ENCODE measurements at regions not wholly inside any gene's neighbourhood (a gene's known extent, or its start where the extent isn't known, plus 50 kb on each side); places are given as distances from the start of the nearest gene placed in this dataset.

- no peak for DNase-seq
Observed at GRCh38 chr6:14692208-14692607, 553.7 kb upstream of the JARID2 start.

GRCh38 chr6:14693301-14694192 lies 552.3 kb upstream of the JARID2 start:
- no peak for DNase-seq

GRCh38 chr6:14694308-14694707 lies 551.6 kb upstream of the JARID2 start:
- DNase-seq: no peak

GRCh38 chr6:14695579-14695978 lies 550.3 kb upstream of the JARID2 start:
- no peak for DNase-seq

GRCh38 chr6:14696367-14696766 lies 549.5 kb upstream of the JARID2 start:
- no peak for DNase-seq

- DNase-seq: no peak
Observed at GRCh38 chr6:14697427-14697826, 548.4 kb upstream of the JARID2 start.

GRCh38 chr6:14699803-14700601 lies 545.9 kb upstream of the JARID2 start:
- no peak for DNase-seq

GRCh38 chr6:14701946-14702345 lies 543.9 kb upstream of the JARID2 start:
- no peak for DNase-seq

GRCh38 chr6:14702678-14703077 lies 543.2 kb upstream of the JARID2 start:
- DNase-seq: no peak

GRCh38 chr6:14703586-14703985 lies 542.3 kb upstream of the JARID2 start:
- DNase-seq: no peak

- DNase-seq: no peak
Observed at GRCh38 chr6:14704383-14705271, 541.2 kb upstream of the JARID2 start.

GRCh38 chr6:14705841-14706377 lies 540.0 kb upstream of the JARID2 start:
- DNase-seq: no peak

- DNase-seq: peak; percentile 91
Observed at GRCh38 chr6:14706378-14706929, 539.4 kb upstream of the JARID2 start.

- DNase-seq: no peak
Observed at GRCh38 chr6:14707276-14707675, 538.6 kb upstream of the JARID2 start.

- no peak for DNase-seq
Observed at GRCh38 chr6:14707971-14708465, 537.9 kb upstream of the JARID2 start.

- no peak for DNase-seq
Observed at GRCh38 chr6:14709066-14709670, 536.7 kb upstream of the JARID2 start.

GRCh38 chr6:14709900-14710299 lies 536.0 kb upstream of the JARID2 start:
- no peak for DNase-seq

- DNase-seq: no peak
Observed at GRCh38 chr6:14710421-14710820, 535.4 kb upstream of the JARID2 start.

- DNase-seq: peak; percentile 82
Observed at GRCh38 chr6:14711056-14711703, 534.7 kb upstream of the JARID2 start.

GRCh38 chr6:14711704-14712379 lies 534.0 kb upstream of the JARID2 start:
- no peak for DNase-seq

Data from activated CD4-positive, alpha-beta T cell treated with anti-CD3 and anti-CD28 coated beads for 48 hours (primary cell).